Breast epithelium (tissue), 4 donors: ENCODE measurements at regions not wholly inside any gene's neighbourhood (a gene's known extent, or its start where the extent isn't known, plus 50 kb on each side); places are given as distances from the start of the nearest gene placed in this dataset.

Experiments
- DNase-seq, 2 donors: peaks; one replicate each; pipeline ENCODE4 v3.0.0-alpha.2; 2019; ENCODE audit warnings: low spot score in 2 of 2
- H3K27ac ChIP-seq, 2 donors: fragments of 200-600 bp; sonication (generic) in 1 of 2; one replicate each; pipeline ENCODE4 v1.5.1; 2016 to 2019; ENCODE audit warnings: mild to moderate bottlenecking in 1 of 2
- H3K27me3 ChIP-seq, 2 donors: fragments of 200-600 bp; sonication (generic) in 1 of 2; one replicate each; pipeline versions ENCODE4 v1.5.1 to v1.6.0; 2017 to 2019; ENCODE audit warnings: control low read depth in 1 of 2, mild to moderate bottlenecking in 1 of 2
- H3K36me3 ChIP-seq: fragments of 200-600 bp; one replicate; pipeline ENCODE4 v1.5.1; 2019
- H3K4me1 ChIP-seq, 2 donors: fragments of 200-600 bp; sonication (generic); one replicate each; pipeline ENCODE4 v1.5.1; 2016 to 2019; ENCODE audit warnings: control low read depth in 1 of 2
- H3K4me3 ChIP-seq, 3 donors: fragments of 200-600 bp; sonication (generic); 1 replicate in 2 of 3; 2 replicates in 1 of 3; pipeline ENCODE4 v1.5.1; 2016 to 2019; ENCODE audit warnings: mild to moderate bottlenecking in 3 of 3, moderate library complexity in 2 of 3
- H3K9me3 ChIP-seq, 2 donors: fragments of 200-600 bp; sonication (generic) in 1 of 2; one replicate each; pipeline ENCODE4 v1.5.1; 2016 to 2019; ENCODE audit warnings: control low read depth in 1 of 2
- POLR2A ChIP-seq: fragments of 450-650 bp; IDR thresholded peaks from one replicate; pipeline ENCODE4 v1.6.1; 2016; ENCODE audit warnings: antibody characterized with exemption, mild to moderate bottlenecking, moderate library complexity
- POLR2AphosphoS5 ChIP-seq, 3 donors: sonication (generic); formaldehyde crosslinking; IDR thresholded peaks; one replicate each; pipeline ENCODE4 v1.6.1; 2017; ENCODE audit warnings: antibody characterized with exemption in 3 of 3
- intact Hi-C: fragments of 100-400 bp; cut with DNase I; formaldehyde crosslinking; loops from one replicate; pipeline ENCODE4 v1.15.1; 2023; ENCODE audit warnings: low total_unique reads
- TF ChIP-seq, protein P1 (sequence below), 3 donors: fragments of 450-650 bp; IDR thresholded peaks; one replicate each; pipeline ENCODE4 v1.5.1; 2016 to 2017; ENCODE audit warnings: antibody characterized with exemption in 3 of 3, mild to moderate bottlenecking in 3 of 3, moderate library complexity in 3 of 3

DNA sequence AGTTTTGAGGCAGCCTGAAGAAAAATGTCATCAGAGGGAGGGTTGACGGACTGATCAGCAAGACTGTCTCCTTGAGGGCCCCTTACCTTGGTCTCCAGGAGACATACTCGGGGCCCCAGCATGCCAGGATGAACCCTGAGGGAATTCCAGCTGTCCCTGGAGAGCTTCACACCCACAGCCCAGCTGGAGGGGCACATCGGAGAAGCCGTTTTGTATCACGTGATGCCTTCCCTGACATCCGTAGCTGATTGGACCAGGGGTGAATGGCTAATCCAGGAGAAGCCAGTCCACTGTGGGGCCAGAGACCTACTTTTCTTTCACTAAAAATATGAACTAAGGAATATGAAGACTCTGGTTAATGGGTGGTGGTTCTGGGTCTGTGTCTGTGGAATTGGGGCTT, 86.0 kb upstream of the TP53I11 start:
- no peaks in the 10 kb centered on the region for H3K27me3 ChIP-seq
- H3K4me1 ChIP-seq = no peaks in the 10 kb centered on the region
- peaks cover 0 to 12% of the 10 kb centered on the region in 2 donors for H3K9me3 ChIP-seq
- no peaks in the 10 kb centered on the region for H3K36me3 ChIP-seq
- intact Hi-C loops = no loop called here
- H3K4me3 ChIP-seq = no peak overlapping the region
- TF ChIP-seq, protein P1, sequence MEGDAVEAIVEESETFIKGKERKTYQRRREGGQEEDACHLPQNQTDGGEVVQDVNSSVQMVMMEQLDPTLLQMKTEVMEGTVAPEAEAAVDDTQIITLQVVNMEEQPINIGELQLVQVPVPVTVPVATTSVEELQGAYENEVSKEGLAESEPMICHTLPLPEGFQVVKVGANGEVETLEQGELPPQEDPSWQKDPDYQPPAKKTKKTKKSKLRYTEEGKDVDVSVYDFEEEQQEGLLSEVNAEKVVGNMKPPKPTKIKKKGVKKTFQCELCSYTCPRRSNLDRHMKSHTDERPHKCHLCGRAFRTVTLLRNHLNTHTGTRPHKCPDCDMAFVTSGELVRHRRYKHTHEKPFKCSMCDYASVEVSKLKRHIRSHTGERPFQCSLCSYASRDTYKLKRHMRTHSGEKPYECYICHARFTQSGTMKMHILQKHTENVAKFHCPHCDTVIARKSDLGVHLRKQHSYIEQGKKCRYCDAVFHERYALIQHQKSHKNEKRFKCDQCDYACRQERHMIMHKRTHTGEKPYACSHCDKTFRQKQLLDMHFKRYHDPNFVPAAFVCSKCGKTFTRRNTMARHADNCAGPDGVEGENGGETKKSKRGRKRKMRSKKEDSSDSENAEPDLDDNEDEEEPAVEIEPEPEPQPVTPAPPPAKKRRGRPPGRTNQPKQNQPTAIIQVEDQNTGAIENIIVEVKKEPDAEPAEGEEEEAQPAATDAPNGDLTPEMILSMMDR (IDR thresholded peaks at IDR 0.05) = no peak
- TF ChIP-seq POLR2A (no peak), POLR2AphosphoS5 (IDR thresholded peaks at IDR 0.05) (no peak)
- no peak overlapping the region for H3K27ac ChIP-seq
- no peak for DNase-seq

DNA sequence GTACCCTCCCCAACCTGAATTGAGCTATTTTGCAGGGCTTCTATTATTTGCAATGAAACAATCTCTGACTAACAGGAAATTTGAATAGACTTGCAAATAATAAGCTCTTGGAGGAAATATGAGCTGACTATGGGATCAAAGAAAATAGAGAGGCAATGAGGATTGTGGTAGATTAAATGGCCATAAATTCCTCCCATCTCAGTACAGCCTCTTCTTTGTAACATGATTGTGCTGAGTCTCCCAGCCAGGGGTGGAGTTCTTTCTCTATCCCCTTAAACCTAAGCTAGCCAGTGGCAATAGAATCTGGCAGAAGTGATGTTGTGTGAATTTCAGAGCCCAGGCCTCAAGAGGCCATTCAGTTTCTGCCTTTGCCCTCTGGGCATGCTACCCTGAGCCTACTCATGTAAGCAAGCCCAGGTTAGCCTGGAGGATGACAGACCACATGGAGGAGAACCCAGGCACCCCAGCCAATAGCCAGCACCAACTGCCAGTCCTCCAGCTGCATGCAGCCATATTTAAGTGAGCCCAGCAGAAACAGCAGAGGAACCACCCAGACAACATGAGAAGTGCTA, 86.8 kb upstream of the TP53I11 start:
- TF ChIP-seq POLR2AphosphoS5 (IDR thresholded peaks at IDR 0.05) = no peak
- TF ChIP-seq, protein P1 (IDR thresholded peaks at IDR 0.05) = no peak
- TF ChIP-seq POLR2A = no peak
- H3K4me1 ChIP-seq = no peaks in the 10 kb centered on the region
- no peak for DNase-seq
- peaks cover 0 to 12% of the 10 kb centered on the region in 2 donors for H3K9me3 ChIP-seq
- no peaks in the 10 kb centered on the region for H3K36me3 ChIP-seq
- H3K4me3 ChIP-seq = no peak overlapping the region
- no peak overlapping the region for H3K27ac ChIP-seq
- intact Hi-C loops = no loop called here
- H3K27me3 ChIP-seq = no peaks in the 10 kb centered on the region

DNA sequence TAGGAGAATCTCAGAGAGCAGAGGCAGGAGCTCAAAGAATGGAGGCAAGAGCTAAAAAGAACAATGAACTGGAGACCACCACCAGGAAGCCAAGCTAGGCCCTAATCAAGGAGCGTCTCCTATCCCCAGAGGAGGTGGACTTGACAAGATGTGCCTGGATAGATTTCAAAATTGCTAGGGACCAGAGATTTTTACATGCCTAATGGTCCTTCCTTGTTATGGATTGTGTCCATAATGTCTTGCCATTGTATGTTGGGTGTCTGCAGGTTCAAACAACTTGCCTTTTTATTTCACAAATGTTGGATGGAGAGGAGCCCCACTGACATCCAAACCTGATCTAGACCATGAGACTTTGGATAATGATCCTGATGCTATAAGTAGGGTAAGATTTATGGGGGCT, 88.2 kb upstream of the TP53I11 start:
- Histone ChIP-seq H3K36me3 (no peaks in the 10 kb centered on the region), H3K27ac (no peak overlapping the region), H3K4me3 (no peak overlapping the region), H3K27me3 (no peaks in the 10 kb centered on the region), H3K4me1 (no peaks in the 10 kb centered on the region), H3K9me3 (peaks cover 0 to 12% of the 10 kb centered on the region in 2 donors)
- TF ChIP-seq, protein P1 (IDR thresholded peaks at IDR 0.05) = no peak
- no peak for TF ChIP-seq POLR2A
- no peak for TF ChIP-seq POLR2AphosphoS5 (IDR thresholded peaks at IDR 0.05)
- DNase-seq = no peak
- intact Hi-C loops = no loop called here

DNA sequence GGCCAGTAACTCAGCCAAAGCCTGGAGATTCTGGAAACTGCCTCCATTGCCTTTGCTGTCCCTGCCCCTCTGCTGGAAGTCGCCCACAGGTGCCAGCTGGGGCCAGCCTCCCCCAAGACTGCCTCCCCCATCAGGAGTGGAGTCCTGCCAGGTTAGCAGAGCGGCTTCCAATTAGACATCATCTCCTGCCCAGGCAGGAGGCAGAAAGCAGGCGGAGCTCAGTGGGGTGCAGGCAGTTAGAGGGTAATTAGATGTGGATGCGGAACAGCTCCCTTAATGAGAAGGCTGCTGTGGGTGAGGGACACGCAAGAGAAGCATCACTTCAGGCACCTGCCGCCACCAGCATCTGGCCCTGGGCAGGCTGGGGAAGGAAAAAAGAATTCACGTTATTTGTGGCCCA, 90.9 kb upstream of the TP53I11 start:
- Histone ChIP-seq H3K9me3 (peaks cover 0 to 12% of the 10 kb centered on the region in 2 donors), H3K36me3 (no peaks in the 10 kb centered on the region), H3K4me1 (peaks cover 0 to 6% of the 10 kb centered on the region in 2 donors), H3K27ac (peak overlapping the region in 1 of 2 donors; percentile 12), H3K4me3 (no peak overlapping the region), H3K27me3 (no peaks in the 10 kb centered on the region)
- no peak for DNase-seq
- TF ChIP-seq, protein P1 (IDR thresholded peaks at IDR 0.05) = no peak
- intact Hi-C loops = no loop called here

DNA sequence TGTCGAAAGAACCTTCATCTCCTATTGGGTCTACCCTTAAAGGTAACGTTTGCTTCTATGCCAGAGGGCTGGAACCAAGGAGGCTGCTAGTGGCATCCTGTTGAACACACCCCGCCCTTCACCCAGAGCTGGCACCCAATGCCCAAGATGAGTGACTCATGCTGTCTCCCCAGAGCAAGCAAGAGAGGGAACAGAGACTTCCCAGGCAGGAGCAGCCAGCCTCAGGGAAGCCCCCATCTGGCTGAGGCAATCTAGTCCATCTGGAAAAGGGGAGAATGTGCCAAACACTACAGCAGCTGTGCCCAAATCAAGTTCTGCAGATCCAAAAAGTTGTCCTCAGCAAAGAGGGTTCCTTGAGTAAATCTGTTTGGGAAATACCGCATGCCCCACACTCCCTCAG, 91.9 kb upstream of the TP53I11 start:
- intact Hi-C loops = no loop called here
- no peak overlapping the region for H3K4me3 ChIP-seq
- H3K4me1 ChIP-seq = peaks cover 0 to 7% of the 10 kb centered on the region in 2 donors
- no peaks in the 10 kb centered on the region for H3K27me3 ChIP-seq
- peak overlapping the region in 1 of 2 donors; percentile 6 for H3K27ac ChIP-seq
- no peak for TF ChIP-seq POLR2AphosphoS5 (IDR thresholded peaks at IDR 0.05)
- TF ChIP-seq, protein P1 (IDR thresholded peaks at IDR 0.05) = no peak
- no peak for TF ChIP-seq POLR2A
- peaks cover 0 to 12% of the 10 kb centered on the region in 2 donors for H3K9me3 ChIP-seq
- DNase-seq = peak; percentile 49 to 63
- no peaks in the 10 kb centered on the region for H3K36me3 ChIP-seq
